NCI-H1417 (cell line): ENCODE measurements at regions not wholly inside any gene's neighbourhood (a gene's known extent, or its start where the extent isn't known, plus 50 kb on each side); places are given as distances from the start of the nearest gene placed in this dataset.
"Not testable (repeated sequence)": the region's sequence is repeated elsewhere in the genome, so short reads cannot be mapped to it uniquely, and the experiment has no call there.

Experiments
- DNase-seq, 3 experiments: peaks; one replicate each; lab custom pipeline; 2025; lab: John Stamatoyannopoulos, UW

DNA sequence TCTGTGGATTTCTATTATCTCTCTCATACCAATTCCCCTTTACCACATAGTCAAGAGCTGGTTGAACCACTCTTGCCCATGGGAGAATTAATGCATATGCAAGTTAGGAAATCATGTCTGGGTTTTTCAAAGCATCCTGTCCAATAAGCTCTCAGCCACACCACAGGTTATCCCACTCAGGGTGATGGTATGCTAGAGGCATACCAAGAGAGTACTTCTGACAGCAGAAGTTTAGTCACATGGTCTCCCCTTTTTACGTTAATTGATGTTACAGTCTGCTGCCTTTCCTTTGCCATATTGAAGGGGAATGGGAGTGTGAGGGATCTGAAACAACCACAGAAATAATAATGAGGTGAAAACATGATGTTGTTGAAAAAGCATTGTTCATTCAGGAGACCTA lies 135.8 kb upstream of the PBX1 start:
- no peak for DNase-seq

DNA sequence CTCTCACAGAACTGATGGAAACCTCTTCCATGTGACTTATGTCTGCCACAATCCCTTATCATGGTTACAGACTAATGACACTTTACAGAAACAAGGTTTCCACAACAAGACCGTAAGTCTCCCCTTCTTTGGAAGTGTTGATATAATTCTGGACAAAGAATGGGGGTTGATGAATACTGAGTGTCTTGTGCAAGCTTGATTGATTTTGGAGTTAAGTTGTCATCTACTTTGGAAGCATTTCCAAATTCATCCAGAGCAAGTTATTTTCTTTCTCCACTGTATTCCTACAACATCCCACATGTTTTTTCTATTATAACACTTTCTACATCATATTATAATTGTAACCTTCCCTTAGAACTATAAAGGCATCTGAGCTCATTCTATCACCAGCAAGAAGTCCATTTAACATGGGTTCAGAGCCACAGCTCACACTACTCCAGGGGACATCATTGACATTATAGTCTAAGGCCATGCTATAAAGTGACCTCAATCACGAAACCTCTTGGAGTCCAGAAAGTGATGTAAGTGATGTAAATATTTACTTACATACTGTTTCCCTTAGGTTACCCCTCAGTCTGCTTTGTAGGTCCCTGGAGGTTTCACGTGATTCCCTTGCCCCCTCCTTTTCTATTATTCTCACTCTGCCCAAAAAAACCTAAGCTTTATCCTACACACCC lies 125.7 kb upstream of the PBX1 start:
- no peak for DNase-seq

DNA sequence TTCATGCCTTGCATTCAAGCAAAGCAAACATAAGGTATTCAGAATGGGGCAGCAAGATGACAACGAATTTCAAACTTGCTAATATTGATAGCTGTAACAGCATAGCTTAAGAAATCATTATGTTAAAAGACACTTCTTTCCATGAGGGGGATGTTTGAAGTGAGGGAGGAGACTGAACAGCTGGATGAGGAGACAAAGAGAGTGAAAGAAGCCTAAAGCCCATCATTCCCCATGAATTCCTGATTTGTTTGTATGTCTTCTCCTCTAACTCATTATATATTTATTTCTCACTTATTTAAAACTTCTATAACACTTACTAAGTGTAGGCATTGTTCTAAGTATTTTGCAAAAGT lies 125.2 kb upstream of the PBX1 start:
- no peak for DNase-seq

DNA sequence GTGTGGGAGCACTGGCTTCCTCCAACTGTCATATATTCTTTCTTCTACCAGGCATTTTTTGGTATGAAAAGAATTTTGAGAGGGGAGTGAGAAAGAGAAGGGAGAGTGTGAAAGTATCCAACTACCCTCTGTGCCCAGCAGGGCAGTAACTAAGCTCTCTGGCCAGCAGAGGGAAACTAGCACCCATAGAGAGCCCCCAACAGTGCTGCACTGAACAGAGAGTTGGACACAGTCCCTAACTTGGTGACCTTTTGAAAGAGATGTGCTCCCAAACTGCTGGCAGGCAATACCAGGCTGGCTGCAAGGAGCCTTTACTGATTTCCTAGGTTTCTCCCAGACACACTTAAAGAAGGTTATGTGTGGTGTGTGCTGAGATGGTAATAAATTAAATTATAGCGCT lies 118.8 kb upstream of the PBX1 start:
- peak in 1 of 3 experiments; percentile 11 for DNase-seq

DNA sequence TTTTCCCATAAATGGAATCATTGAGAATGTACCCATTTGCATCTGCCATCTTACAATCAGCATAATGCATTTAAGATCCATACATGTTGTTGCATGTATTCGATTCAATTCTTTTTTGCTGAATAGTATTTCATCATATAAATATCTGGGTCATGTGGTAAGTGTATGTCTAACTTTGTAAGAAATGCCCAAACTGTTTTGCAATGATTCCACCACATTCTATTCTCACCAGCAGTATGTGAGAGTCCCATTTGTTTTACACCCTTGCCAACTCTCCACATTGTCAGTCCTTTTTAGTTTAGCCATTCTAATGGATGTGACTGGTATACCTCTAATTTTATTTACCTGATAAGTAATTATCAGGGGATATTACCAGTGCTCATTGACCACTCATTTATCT lies 115.8 kb upstream of the PBX1 start:
- no peak for DNase-seq

DNA sequence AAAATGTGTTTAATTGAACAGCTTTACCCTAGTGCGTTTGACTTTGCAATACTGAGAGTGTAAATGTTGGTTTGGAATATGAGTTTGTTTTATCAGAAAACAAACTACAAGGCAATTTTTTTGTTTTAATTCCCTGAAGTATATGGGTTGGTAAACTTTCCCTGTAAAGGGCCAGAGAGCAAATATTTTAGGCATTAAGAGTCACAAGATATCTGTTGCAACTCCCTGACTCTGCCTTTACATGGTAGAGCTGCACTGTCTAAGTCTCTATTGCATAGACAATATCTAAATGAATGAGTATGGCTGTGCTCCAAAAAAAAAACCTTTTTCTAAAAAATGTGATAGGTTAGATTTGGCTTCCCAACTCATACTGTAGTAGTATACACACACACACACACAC lies 115.1 kb upstream of the PBX1 start:
- DNase-seq: no peak

DNA sequence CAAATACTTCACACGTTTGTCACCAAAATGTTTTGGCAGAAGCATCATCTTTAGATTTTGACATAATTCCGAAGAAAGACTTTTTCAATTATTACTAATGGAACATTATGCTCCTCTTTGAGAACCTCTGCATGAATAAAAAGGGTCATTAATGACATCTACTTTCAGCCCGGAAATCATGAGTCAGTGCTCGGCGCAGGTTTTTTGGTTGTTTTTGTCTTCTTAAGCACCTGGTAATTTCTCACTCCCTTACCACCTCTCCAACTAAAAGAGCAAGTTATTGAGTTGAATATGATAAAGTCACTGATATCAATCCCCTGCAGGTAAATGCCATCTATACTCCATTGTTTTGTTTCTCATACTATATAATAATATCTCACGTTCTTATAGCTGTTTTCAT lies 113.0 kb upstream of the PBX1 start:
- DNase-seq: no peak

DNA sequence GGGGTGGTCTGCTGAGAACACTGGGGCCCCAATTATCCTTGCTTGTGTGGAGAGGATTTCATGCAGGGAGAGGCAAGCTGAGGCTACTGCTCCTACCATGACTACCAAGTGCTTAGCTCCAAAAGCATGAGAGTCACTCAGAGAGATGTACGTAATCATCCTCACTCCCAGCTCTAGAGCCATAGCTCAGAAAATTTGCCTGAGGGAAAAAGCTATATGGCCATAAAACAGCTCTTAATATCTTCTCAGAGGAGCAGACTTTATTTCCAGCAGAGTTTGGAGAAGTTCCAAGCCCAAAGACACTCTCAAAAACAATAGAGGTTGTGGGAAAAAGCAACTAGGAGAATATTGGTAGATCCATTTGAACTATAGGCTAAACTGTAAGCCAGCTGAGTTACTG lies 106.4 kb upstream of the PBX1 start:
- DNase-seq: peak in 2 of 3 experiments; percentile 6 to 39

DNA sequence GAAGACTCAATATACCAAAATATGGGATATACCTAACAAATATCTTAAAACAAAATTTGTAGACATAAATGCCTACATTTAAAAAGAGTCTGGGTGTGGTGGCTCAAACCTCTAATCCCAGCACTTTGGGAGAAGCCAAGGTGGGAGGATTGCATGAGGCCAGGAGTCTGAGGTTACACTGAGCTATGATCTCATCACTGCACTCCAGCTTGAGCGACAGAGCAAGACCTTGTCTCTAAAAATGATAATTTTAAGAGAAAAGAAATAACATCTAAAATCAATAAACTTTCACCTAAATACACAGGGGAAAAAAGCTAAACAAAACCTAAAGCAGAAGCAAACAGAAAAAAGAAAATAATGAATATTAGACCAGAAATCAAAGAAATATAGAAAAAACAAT lies 102.7 kb upstream of the PBX1 start:
- DNase-seq: no peak

DNA sequence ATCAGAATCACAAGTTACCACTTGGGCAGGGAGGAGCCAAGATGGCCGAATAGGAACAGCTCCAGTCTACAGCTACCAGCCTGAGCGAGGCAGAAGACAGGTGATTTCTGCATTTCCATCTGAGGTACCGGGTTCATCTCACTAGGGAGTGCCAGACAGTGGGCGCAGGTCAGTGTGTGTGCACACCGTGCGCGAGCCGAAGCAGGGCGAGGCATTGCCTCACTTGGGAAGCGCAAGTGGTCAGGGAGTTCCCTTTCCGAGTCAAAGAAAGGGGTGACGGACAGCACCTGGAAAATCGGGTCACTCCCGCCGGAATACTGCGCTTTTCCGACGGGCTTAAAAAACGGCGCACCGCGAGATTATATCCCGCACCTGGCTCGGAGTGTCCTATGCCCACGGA lies 99.8 kb upstream of the PBX1 start:
- not testable (repeated sequence) for DNase-seq

DNA sequence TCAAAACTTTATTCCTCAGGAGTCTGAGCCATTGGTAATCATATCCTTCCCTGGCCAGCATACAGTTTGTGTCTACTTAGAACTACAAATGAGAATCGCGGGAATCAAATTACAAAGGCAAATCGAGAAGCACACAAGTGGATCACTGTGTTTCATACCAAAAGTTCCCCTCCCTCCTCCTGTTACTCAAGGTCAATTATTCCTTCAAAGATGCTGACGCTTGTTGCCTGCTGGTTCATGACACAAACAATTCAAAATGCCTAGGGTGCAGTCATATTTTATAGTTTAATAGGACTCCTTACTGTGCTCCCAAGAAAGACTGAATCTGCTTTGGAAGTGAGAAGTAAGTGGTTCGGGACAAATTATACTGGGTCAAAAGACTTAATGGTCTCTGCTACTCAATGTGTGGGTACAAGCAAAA lies 93.0 kb upstream of the PBX1 start:
- DNase-seq: no peak

DNA sequence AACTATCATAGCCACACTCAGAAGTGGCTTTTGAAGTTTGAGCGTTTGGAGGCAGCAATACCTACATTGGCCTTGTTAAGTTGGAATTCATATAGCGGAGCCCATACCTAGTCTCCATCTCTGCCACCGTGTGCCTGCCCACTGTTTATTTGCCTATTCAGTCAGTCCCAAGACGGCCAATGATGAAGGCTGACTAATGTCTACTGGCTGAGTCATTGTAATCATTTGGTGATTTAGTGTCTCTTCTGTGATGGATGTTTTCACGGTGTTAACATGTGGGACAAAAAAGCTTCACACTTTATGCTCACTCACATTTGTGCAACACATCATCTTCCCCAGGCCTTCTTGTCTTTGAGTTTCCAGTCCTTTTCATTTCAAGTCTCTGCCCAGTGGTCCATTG lies 92.6 kb upstream of the PBX1 start:
- no peak for DNase-seq

DNA sequence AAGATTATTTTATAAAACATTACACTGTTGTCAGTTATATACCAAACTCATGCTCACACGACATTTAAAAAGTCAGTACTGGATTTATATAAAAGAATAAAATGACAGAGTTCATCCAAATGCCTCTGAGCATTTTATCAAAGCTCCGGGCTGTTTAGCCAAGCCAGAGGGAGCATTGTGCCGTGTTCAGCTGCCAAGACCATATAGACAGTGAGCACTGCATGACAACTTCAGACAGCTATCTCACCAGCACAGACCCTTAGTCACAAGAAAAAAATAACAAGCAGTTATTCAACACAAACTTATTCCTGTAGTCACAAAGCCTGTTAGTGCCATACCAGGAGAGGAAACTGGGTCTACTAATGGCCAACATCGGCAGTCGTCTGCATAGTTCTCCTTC lies 88.0 kb upstream of the PBX1 start:
- no peak for DNase-seq

DNA sequence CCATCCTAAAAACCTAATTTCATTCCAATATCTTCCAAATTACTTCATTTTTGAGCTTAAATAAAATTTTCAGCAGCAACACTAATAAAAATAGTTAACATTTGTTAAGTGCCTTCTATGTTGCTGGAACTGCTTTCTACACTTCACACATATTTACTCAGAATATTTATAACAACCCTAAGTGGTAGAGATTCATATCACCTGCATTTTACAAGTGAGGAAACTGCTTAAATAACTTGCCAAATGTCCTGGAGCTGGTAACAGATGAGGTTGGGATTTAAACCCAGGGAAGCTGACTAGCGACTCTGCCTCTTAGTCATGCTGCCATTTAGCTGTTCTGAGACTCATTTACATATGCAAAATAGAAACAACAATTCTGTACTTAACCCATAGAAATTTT lies 86.1 kb upstream of the PBX1 start:
- DNase-seq: no peak

DNA sequence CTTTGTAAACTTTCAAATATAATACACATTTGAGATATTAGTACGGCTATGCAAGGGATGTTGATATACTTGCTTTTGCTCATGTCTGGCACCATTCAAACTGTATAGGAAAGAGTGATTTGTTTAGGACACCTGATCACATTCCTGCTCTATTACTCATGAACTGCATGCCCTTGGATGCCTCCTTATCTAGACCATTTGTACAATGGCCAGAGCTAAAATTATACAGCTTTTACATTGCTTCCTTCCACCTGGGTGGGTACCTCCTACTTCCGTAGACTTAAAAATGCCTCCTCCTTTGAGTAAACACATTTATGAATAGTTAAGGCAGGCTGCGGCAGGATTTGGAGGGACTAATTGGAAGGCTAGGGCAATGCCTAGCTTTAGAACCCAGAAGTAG lies 85.4 kb upstream of the PBX1 start:
- no peak for DNase-seq

DNA sequence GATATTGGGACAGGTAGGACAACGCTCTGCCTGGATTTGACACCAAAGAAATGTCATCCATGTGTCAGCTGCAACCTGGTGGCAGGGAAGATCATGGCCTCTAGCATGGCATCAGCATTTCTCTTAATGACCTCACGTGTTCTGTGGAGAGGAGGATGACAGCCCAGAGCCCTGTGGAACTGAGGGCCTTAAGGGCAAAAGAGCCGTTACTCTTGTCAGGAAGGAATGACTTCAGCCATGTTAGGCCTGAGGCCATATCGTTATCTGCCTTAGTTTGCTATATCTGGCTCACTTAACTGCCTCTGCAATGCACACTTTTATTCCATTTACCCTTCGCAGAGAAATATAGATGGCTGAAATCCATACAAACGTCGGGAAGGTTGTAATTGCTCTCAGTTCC lies 83.2 kb upstream of the PBX1 start:
- DNase-seq: no peak

DNA sequence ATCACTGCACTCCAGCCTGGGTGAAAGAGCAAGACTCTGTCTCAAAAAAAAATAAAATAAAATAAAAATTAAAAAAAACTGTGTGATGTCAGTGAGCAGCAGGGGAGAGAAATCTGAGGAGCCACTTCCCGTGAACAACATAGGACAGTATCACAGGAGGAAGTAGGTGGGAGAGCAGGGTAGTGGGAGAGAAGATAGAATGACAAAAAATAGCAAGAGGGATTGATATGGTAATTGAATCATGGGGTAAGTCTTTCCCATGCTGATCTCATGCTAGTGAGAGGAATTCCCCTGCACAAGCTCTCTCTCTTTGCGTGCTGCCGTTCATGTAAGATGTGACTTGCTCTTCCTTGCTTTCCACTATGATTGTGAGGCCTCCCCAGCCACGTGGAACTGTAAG lies 81.6 kb upstream of the PBX1 start:
- DNase-seq: no peak

DNA sequence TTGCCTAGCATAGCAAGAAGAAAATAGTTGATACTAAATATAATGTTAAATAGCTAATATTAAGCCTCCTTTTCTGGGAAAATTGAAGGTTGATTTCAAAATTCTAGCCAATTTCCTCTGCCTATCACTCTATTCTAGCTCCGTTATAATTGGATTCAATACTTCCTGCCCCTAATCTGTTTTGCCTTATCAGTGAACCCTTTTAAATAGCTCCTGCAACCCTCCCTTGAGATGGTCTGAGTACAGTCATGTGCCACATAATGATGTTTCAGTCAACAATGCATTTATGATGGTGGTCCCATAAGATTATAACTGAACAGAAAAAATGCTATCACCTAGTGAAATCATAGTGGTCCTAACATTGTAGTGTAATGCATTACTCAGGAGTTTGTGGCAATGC lies 79.7 kb upstream of the PBX1 start:
- DNase-seq: no peak

DNA sequence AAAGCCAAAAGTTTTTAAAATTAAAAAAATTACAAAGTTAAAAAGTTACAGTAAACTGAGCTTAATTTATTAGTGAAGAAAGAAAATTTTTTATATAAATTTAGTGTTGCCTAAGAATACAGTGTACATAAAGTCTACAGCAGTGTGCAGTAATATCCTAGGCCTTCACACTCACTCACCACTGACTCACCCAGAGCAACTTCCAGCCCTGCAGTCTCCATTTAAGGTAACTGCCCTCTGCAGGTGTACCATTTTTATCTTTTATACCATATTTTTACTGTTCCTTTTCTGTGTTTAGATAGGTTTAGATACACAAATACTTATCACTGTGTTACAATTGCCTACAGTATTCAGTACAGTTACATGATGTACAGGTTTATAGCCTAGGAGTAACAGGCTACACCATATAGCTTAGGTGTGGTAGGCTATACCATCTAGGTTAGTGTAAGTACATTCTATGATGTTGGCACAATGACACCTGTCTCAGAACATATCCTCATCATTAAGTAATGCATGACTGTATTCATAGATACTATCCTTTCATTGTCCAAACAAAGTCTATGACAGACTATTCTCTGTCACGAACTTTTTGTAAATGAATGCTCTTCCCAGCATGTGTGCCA lies 78.6 kb upstream of the PBX1 start:
- no peak for DNase-seq

DNA sequence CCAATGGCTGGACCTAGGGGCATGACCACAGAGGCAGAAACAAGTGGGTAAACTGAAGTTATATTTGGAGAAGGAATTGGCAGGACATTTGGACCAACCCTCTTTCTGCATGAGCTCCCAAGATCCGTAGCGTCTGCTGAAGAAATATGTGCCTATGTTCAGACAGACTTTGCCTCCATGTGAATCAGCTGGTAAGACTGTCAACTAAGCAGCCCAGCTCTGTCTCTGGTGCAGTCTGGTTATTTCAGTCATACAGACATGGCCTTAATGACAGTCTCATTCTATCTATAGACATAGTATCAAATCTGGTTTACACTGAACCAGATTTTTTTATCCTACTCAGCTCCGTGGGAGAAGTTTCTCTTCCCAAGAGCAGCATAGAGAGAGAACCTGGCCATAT lies 63.1 kb upstream of the PBX1 start:
- DNase-seq: no peak

DNA sequence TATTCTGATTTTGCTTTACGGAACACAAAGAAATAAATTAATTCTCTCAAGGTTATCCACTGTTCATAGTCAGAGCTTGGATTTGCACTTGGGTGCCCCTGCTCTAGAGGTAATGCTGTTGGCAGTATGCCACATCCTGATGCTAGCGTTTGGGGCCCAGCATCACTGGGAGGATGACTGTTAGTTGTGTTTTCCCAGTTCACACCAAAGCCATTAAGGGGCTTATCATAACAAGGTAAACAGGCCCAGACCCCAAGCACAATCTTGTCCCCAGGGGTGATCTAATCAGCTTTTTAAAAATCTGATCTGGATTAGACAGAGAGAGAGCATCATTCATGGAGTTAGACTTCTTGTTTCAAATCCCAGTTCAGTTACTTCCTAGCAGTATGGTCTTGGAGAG lies 60.2 kb upstream of the PBX1 start:
- DNase-seq: no peak

DNA sequence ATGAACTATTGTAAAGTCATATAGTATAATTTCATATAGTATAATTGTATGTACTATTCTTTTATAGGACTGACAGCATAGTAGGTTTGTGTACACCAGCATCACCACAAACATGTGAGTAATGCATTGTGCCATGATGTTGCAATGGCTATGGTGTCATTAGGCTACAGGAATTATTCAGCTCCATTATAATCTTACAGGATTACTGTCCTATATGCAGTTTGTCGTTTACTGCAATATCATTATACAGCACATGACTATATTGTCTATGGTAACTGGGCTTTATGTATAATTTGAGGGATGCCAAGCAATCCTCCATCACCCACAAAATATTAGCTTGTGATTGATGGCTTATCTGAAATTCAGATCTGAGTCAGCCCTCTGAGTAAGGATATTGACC lies 54.2 kb upstream of the PBX1 start:
- no peak for DNase-seq
